ENCODE measurements at regions not wholly inside any gene's neighbourhood (a gene's known extent, or its start where the extent isn't known, plus 50 kb on each side); places are given as distances from the start of the nearest gene placed in this dataset.

GRCh38 chr9:87233899-87234455 is 263.7 kb upstream of the DAPK1 start:
- TF ChIP-seq POLR2A (IDR thresholded peaks at IDR 0.05; ENCODE audit: low read depth, low read length) (no peak), POLR2AphosphoS5 (IDR thresholded peaks at IDR 0.05; ENCODE audit: low read depth, low read length) (no peak), TAF1 (IDR thresholded peaks at IDR 0.05; ENCODE audit: borderline replicate concordance, low read depth, low read length) (no peak)

All from GM12892 (cell line).